ENCODE measurements at regions not wholly inside any gene's neighbourhood (a gene's known extent, or its start where the extent isn't known, plus 50 kb on each side); places are given as distances from the start of the nearest gene placed in this dataset.

DNA sequence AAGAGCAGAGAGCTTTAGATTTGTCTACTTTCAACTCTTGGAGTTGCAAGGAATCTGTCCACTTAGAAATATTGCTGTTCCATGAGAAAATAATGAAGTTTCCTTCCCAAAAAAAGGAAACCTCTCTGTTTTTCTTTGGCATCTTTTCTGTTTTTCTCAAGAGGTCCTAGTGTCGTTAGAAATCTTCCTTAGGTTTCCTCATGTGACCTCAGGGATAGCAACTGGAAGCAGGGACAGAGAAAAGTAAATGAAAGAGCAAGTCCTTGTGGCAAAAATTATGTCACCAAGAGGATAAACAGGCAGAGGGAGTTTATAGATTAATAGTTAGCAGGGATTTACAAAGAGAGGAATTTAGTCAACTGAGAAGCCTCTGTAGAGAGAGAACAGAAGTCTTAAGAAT lies 478.4 kb upstream of the ADGRL3 start:
- TF ChIP-seq, protein P1, sequence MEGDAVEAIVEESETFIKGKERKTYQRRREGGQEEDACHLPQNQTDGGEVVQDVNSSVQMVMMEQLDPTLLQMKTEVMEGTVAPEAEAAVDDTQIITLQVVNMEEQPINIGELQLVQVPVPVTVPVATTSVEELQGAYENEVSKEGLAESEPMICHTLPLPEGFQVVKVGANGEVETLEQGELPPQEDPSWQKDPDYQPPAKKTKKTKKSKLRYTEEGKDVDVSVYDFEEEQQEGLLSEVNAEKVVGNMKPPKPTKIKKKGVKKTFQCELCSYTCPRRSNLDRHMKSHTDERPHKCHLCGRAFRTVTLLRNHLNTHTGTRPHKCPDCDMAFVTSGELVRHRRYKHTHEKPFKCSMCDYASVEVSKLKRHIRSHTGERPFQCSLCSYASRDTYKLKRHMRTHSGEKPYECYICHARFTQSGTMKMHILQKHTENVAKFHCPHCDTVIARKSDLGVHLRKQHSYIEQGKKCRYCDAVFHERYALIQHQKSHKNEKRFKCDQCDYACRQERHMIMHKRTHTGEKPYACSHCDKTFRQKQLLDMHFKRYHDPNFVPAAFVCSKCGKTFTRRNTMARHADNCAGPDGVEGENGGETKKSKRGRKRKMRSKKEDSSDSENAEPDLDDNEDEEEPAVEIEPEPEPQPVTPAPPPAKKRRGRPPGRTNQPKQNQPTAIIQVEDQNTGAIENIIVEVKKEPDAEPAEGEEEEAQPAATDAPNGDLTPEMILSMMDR (IDR thresholded peaks at IDR 0.05; ENCODE audit: poor library complexity) = no peak
- no peak for TF ChIP-seq EZH2 (IDR thresholded peaks at IDR 0.05; ENCODE audit: borderline replicate concordance)
- no peak for TF ChIP-seq EZH2phosphoT487 (IDR thresholded peaks at IDR 0.05; ENCODE audit: low read depth, severe bottlenecking, unreplicated experiment)

Measured in hepatocyte (in vitro differentiated cells).